PFSK-1 (cell line): ENCODE measurements at regions not wholly inside any gene's neighbourhood (a gene's known extent, or its start where the extent isn't known, plus 50 kb on each side); places are given as distances from the start of the nearest gene placed in this dataset.

Experiments used
- POLR2AphosphoS5 ChIP-seq: IDR thresholded peaks from 2 replicates; pipeline ENCODE4 v1.6.1; 2012; ENCODE audit warnings: low read depth, mild to moderate bottlenecking, control low read depth, low read length, moderate library complexity
- SIN3A ChIP-seq: IDR thresholded peaks from 2 replicates; pipeline ENCODE4 v1.6.1; 2012; ENCODE audit warnings: mild to moderate bottlenecking, low read length, moderate library complexity, borderline replicate concordance; ENCODE audit not compliant: insufficient read depth
- TAF1 ChIP-seq: IDR thresholded peaks from 2 replicates; pipeline ENCODE4 v1.6.1; 2012; ENCODE audit warnings: low read length, control low read depth, borderline replicate concordance; ENCODE audit not compliant: insufficient read depth
- TF ChIP-seq, protein P1 (sequence below), 2 experiments: IDR thresholded peaks; 2 replicates each; pipeline versions ENCODE4 v1.6.1 to v1.8.0; 2011 to 2012; ENCODE audit warnings: low read depth in 2 of 2, low read length in 2 of 2, control low read depth in 1 of 2, inconsistent platforms in 1 of 2, mild to moderate bottlenecking in 1 of 2, moderate library complexity in 1 of 2; ENCODE audit not compliant: insufficient read depth in 1 of 2

DNA sequence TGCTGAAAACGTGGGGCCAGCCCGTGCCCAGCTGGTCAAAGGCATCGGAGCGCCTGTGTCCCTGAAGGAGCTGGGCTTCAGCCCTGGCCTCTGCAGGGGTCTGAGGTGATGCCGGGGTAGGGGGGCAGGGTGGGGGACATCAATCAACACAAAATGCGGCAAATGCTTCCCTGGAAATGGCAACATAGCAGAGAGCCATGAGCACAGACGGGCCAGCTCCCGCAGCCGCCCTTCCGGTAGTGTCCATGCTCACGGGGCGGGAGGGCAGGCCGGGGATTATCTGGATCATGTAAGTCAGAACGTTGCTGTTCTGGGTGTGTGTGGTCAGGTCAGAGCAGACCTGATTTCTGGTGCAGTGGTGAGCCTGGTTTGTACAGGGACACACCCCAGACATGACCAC, 56.5 kb upstream of the TWIST2 start:
- TF ChIP-seq POLR2AphosphoS5 (no peak), TAF1 (no peak), SIN3A (no peak)
- TF ChIP-seq, protein P1, sequence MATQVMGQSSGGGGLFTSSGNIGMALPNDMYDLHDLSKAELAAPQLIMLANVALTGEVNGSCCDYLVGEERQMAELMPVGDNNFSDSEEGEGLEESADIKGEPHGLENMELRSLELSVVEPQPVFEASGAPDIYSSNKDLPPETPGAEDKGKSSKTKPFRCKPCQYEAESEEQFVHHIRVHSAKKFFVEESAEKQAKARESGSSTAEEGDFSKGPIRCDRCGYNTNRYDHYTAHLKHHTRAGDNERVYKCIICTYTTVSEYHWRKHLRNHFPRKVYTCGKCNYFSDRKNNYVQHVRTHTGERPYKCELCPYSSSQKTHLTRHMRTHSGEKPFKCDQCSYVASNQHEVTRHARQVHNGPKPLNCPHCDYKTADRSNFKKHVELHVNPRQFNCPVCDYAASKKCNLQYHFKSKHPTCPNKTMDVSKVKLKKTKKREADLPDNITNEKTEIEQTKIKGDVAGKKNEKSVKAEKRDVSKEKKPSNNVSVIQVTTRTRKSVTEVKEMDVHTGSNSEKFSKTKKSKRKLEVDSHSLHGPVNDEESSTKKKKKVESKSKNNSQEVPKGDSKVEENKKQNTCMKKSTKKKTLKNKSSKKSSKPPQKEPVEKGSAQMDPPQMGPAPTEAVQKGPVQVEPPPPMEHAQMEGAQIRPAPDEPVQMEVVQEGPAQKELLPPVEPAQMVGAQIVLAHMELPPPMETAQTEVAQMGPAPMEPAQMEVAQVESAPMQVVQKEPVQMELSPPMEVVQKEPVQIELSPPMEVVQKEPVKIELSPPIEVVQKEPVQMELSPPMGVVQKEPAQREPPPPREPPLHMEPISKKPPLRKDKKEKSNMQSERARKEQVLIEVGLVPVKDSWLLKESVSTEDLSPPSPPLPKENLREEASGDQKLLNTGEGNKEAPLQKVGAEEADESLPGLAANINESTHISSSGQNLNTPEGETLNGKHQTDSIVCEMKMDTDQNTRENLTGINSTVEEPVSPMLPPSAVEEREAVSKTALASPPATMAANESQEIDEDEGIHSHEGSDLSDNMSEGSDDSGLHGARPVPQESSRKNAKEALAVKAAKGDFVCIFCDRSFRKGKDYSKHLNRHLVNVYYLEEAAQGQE (IDR thresholded peaks at IDR 0.05; ENCODE audit: insufficient read depth in 1 of 2, low read depth in 2 of 2, low read length in 2 of 2) = no peak
